ENCODE measurements at regions not wholly inside any gene's neighbourhood (a gene's known extent, or its start where the extent isn't known, plus 50 kb on each side); places are given as distances from the start of the nearest gene placed in this dataset.

DNA sequence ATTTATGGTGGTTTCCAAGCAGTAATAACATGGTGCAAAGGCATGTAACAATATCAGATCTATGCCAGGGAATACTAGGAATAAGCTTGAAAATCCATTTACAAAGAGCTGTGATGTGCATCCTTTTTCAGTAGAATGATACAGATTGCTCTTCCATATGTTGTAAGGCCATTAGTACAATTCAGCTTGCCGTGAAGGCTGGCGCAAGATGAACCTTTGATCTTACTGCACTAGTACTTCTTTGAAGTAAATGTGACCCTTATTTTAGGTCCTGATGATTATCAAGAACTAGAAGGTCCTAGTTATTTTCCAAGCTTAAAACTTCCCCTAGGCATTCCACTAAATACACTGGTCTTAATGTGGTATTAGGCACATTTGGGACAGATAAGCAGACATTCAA is 210.1 kb upstream of the CD96 start:
- DNase-seq (ENCODE audit: low read depth, low spot score), result no peak
- H3K9me1 ChIP-seq (ENCODE audit: control insufficient read depth, extremely low read depth, insufficient read depth, low read length), result no peaks in the 10 kb centered on the region
- no peak for FAIRE-seq
- dilution Hi-C loops (cut with MboI; ENCODE audit: extremely low pct_ligation_motif_present, low sequenced_read_pairs), result no loop called here
- H3K4me1 ChIP-seq (ENCODE audit: control insufficient read depth, extremely low read depth, insufficient read depth, low read length), result peaks cover 8% of the 10 kb centered on the region
- no peak overlapping the region for H3K27ac ChIP-seq (ENCODE audit: control insufficient read depth, insufficient read depth, low read length)
- no peaks in the 10 kb centered on the region for H4K20me1 ChIP-seq (ENCODE audit: control insufficient read depth, extremely low read depth, insufficient read depth, low read length)
- TF ChIP-seq EZH2 (IDR thresholded peaks at IDR 0.05; ENCODE audit: low read length), result no peak
- TF ChIP-seq, protein P1, sequence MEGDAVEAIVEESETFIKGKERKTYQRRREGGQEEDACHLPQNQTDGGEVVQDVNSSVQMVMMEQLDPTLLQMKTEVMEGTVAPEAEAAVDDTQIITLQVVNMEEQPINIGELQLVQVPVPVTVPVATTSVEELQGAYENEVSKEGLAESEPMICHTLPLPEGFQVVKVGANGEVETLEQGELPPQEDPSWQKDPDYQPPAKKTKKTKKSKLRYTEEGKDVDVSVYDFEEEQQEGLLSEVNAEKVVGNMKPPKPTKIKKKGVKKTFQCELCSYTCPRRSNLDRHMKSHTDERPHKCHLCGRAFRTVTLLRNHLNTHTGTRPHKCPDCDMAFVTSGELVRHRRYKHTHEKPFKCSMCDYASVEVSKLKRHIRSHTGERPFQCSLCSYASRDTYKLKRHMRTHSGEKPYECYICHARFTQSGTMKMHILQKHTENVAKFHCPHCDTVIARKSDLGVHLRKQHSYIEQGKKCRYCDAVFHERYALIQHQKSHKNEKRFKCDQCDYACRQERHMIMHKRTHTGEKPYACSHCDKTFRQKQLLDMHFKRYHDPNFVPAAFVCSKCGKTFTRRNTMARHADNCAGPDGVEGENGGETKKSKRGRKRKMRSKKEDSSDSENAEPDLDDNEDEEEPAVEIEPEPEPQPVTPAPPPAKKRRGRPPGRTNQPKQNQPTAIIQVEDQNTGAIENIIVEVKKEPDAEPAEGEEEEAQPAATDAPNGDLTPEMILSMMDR (optimal IDR thresholded peaks at IDR 0.05 in 1 of 3, IDR thresholded peaks at IDR 0.05 in 1 of 3, conservative IDR thresholded peaks at IDR 0.05 in 1 of 3; ENCODE audit: extremely low read depth in 1 of 3, insufficient read depth in 2 of 3, low read length in 3 of 3), result no peak
- no peak overlapping the region for H3K4me3 ChIP-seq (ENCODE audit: control insufficient read depth in 2 of 3, extremely low read depth in 1 of 3, insufficient read depth in 2 of 3, low read depth in 1 of 3, low read length in 3 of 3)
- no peak overlapping the region for H3K4me2 ChIP-seq (ENCODE audit: control insufficient read depth, extremely low read depth, insufficient read depth, low read depth, low read length)
- H3K27me3 ChIP-seq (ENCODE audit: control insufficient read depth, extremely low read depth, insufficient read depth, low read length), result no peaks in the 10 kb centered on the region
- no peak overlapping the region for H2AFZ ChIP-seq (ENCODE audit: control insufficient read depth, low read length)
- H3K9me3 ChIP-seq (ENCODE audit: control insufficient read depth, low read depth, low read length), result no peaks in the 10 kb centered on the region
- H3K36me3 ChIP-seq (ENCODE audit: control insufficient read depth in 2 of 2, extremely low read depth in 1 of 2, insufficient read depth in 2 of 2, low read length in 2 of 2), result no peaks in the 10 kb centered on the region
- H3K9ac ChIP-seq (ENCODE audit: control insufficient read depth, extremely low read depth, insufficient read depth, low read length), result no peak overlapping the region
- no peaks in the 10 kb centered on the region for H3K79me2 ChIP-seq (ENCODE audit: control insufficient read depth, insufficient read depth, low read length)

DNA sequence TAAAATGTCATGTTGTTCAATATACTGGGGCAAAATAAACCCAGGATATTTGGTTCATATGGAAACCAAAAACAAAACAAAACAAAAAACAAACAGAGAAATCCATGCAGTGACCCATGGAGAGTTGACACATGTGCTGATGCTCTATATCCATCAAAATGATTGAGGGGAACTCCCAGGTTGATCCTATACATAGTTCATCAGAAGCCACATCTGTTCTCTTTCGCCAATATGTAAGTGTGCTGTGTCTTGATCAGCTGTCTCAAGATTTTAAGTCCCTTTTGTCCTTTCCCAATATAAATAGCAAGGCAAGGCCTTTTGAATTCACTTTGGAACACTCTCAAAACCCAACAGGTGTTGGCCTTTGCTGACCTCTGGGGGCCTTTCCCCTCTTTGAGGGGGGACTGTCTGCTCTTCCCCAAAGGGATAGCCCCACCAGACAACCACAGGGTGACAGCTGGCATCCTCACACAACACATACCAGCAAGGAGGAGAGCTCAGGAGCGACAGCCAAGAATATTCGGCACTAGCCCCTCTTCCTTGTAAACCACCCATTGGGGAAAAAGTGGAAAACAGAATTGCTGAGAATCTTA is 209.4 kb upstream of the CD96 start:
- TF ChIP-seq EZH2 (IDR thresholded peaks at IDR 0.05; ENCODE audit: low read length), result no peak
- TF ChIP-seq, protein P1 (optimal IDR thresholded peaks at IDR 0.05 in 1 of 3, IDR thresholded peaks at IDR 0.05 in 1 of 3, conservative IDR thresholded peaks at IDR 0.05 in 1 of 3; ENCODE audit: extremely low read depth in 1 of 3, insufficient read depth in 2 of 3, low read length in 3 of 3), result no peak
- dilution Hi-C loops (cut with MboI; ENCODE audit: extremely low pct_ligation_motif_present, low sequenced_read_pairs), result no loop called here

More for the DNA sequence above, 209.4 kb upstream of the CD96 start:
- H3K4me1 ChIP-seq (ENCODE audit: control insufficient read depth, extremely low read depth, insufficient read depth, low read length), result peaks cover 8% of the 10 kb centered on the region
- no peaks in the 10 kb centered on the region for H4K20me1 ChIP-seq (ENCODE audit: control insufficient read depth, extremely low read depth, insufficient read depth, low read length)
- no peaks in the 10 kb centered on the region for H3K79me2 ChIP-seq (ENCODE audit: control insufficient read depth, insufficient read depth, low read length)
- H3K4me2 ChIP-seq (ENCODE audit: control insufficient read depth, extremely low read depth, insufficient read depth, low read depth, low read length), result no peak overlapping the region
- no peaks in the 10 kb centered on the region for H3K36me3 ChIP-seq (ENCODE audit: control insufficient read depth in 2 of 2, extremely low read depth in 1 of 2, insufficient read depth in 2 of 2, low read length in 2 of 2)
- DNase-seq (ENCODE audit: low read depth, low spot score), result no peak
- H3K27me3 ChIP-seq (ENCODE audit: control insufficient read depth, extremely low read depth, insufficient read depth, low read length), result no peaks in the 10 kb centered on the region
- H3K9me3 ChIP-seq (ENCODE audit: control insufficient read depth, low read depth, low read length), result no peaks in the 10 kb centered on the region
- H3K9ac ChIP-seq (ENCODE audit: control insufficient read depth, extremely low read depth, insufficient read depth, low read length), result no peak overlapping the region
- no peak overlapping the region for H2AFZ ChIP-seq (ENCODE audit: control insufficient read depth, low read length)
- H3K27ac ChIP-seq (ENCODE audit: control insufficient read depth, insufficient read depth, low read length), result no peak overlapping the region
- H3K4me3 ChIP-seq (ENCODE audit: control insufficient read depth in 2 of 3, extremely low read depth in 1 of 3, insufficient read depth in 2 of 3, low read depth in 1 of 3, low read length in 3 of 3), result no peak overlapping the region
- no peaks in the 10 kb centered on the region for H3K9me1 ChIP-seq (ENCODE audit: control insufficient read depth, extremely low read depth, insufficient read depth, low read length)
- FAIRE-seq, result no peak
